SK-N-SH treated with all-trans-retinoic acid at 6 μM for 48 hours (cell line): ENCODE measurements at regions not wholly inside any gene's neighbourhood (a gene's known extent, or its start where the extent isn't known, plus 50 kb on each side); places are given as distances from the start of the nearest gene placed in this dataset.

Experiments used
- ARNTL ChIP-seq: fragments of 450-650 bp; formaldehyde crosslinking; IDR thresholded peaks from 2 replicates; pipeline ENCODE4 v1.5.0; 2020; ENCODE audit warnings: low read depth, mild to moderate bottlenecking, moderate library complexity, borderline replicate concordance
- CSDC2 ChIP-seq: fragments of 250-450 bp; sonication (Bioruptor Pico); IDR thresholded peaks from 2 replicates; pipeline ENCODE4 v1.5.0; 2020; ENCODE audit warnings: mild to moderate bottlenecking, moderate library complexity
- ISL1 ChIP-seq: fragments of 250-450 bp; sonication (Bioruptor Pico); IDR thresholded peaks from 2 replicates; pipeline ENCODE4 v2.1.2; 2022; ENCODE audit warnings: mild to moderate bottlenecking, moderate library complexity
- PATZ1 ChIP-seq: fragments of 250-450 bp; sonication (Bioruptor Pico); IDR thresholded peaks from 2 replicates; pipeline ENCODE4 v1.8.0; 2020; ENCODE audit warnings: mild to moderate bottlenecking, moderate library complexity, borderline replicate concordance
- RARB ChIP-seq: fragments of 250-450 bp; sonication (Bioruptor Pico); IDR thresholded peaks from 2 replicates; pipeline ENCODE4 v1.8.0; 2021; ENCODE audit warnings: mild to moderate bottlenecking, moderate library complexity
- TCF4 ChIP-seq: fragments of 250-450 bp; sonication (Bioruptor Pico); IDR thresholded peaks from 2 replicates; pipeline ENCODE4 v1.8.0; 2021; ENCODE audit warnings: mild to moderate bottlenecking, moderate library complexity, borderline replicate concordance
- ZFP3 ChIP-seq: fragments of 250-450 bp; sonication (Bioruptor Pico); IDR thresholded peaks from 2 replicates; pipeline ENCODE4 v1.5.0; 2020; ENCODE audit warnings: mild to moderate bottlenecking, moderate library complexity
- ZFP30 ChIP-seq: fragments of 450-650 bp; formaldehyde crosslinking; IDR thresholded peaks from 2 replicates; pipeline ENCODE4 v1.5.0; 2022; ENCODE audit warnings: mild to moderate bottlenecking, moderate library complexity
- ZNF70 ChIP-seq: fragments of 450-650 bp; formaldehyde crosslinking; IDR thresholded peaks from 2 replicates; pipeline ENCODE4 v1.5.0; 2020; ENCODE audit warnings: mild to moderate bottlenecking, moderate library complexity

DNA sequence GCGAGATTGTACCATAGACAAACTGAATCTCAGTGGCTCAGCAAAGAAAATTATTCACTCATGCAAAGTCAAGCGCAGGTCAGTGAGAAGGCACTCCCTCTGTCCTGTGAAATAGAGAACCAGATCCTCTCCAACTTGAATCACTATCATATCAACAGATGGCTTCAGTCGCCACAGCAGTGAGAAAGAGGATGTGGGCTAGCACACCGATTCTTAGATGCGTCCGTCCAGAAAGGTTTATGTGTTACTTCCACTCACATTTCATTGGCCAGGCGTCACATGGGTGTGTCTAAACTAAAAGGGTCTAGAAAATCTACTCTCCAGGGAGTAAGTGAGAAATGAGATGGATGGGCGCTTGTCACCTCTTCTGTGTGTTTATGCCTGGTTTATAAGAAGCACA, 141.6 kb upstream of the KBTBD8 start:
- no peak for TF ChIP-seq RARB (CRISPR knock-in tag)
- TF ChIP-seq PATZ1: no peak
- TF ChIP-seq ZNF70 (CRISPR knock-in tag): no peak
- no peak for TF ChIP-seq ZFP3
- no peak for TF ChIP-seq ISL1 (CRISPR knock-in tag)
- no peak for TF ChIP-seq TCF4 (CRISPR knock-in tag)
- TF ChIP-seq ZFP30 (CRISPR knock-in tag): no peak
- TF ChIP-seq ARNTL (CRISPR knock-in tag): no peak
- no peak for TF ChIP-seq CSDC2
